Mesothelial cell of epicardium (in vitro differentiated cells): ENCODE measurements at regions not wholly inside any gene's neighbourhood (a gene's known extent, or its start where the extent isn't known, plus 50 kb on each side); places are given as distances from the start of the nearest gene placed in this dataset.

Experiments used
- DNase-seq, 2 experiments: peaks; one replicate each; pipeline ENCODE4 v3.0.0; 2021; ENCODE audit warnings: low spot score in 2 of 2; ENCODE audit not compliant: unreplicated experiment in 2 of 2
- H3K27ac Mint-ChIP-seq: 2 replicates; pipeline ENCODE4 v1.8.0; 2021; ENCODE audit warnings: mixed read lengths
- H3K27me3 Mint-ChIP-seq: 2 replicates; pipeline ENCODE4 v1.8.0; 2021; ENCODE audit warnings: low read depth, mixed read lengths
- H3K36me3 Mint-ChIP-seq: 2 replicates; pipeline ENCODE4 v1.8.0; 2021; ENCODE audit warnings: mixed read lengths
- H3K4me1 Mint-ChIP-seq: 2 replicates; pipeline ENCODE4 v1.8.0; 2021; ENCODE audit warnings: mixed read lengths
- H3K4me3 Mint-ChIP-seq: 2 replicates; pipeline ENCODE4 v1.8.0; 2021; ENCODE audit warnings: mild to moderate bottlenecking, moderate library complexity, mixed read lengths
- H3K9me3 Mint-ChIP-seq: 2 replicates; pipeline ENCODE4 v1.8.0; 2021; ENCODE audit warnings: mixed read lengths
- TF ChIP-seq, protein P1 (sequence below): fragments of 200-600 bp; sonication (generic); IDR thresholded peaks from one replicate; pipeline ENCODE4 v1.5.0; 2021; ENCODE audit warnings: antibody characterized with exemption; ENCODE audit not compliant: unreplicated experiment

DNA sequence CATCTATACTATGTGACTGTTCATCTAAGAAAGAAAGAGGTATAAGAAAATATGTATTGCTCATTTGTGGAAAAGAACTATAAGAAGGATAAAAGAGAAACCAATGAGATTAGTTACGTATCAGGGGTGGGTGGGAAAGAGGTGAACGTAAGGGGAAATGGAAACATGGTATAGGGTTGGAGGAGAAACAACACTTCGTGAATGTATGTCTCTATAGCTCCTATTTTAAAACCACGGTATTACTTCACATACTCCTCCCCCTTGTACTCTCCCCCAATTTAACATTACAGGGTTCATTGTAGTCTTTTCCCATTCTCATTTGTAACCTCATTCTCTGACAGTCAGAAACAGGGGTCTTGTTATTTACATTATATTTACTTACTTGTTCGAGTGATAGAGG is 120.4 kb downstream of the FOXG1 start:
- Mint-ChIP-seq H3K9me3 (peaks cover 5% of the 10 kb centered on the region), H3K27me3 (peaks cover 18% of the 10 kb centered on the region), H3K4me1 (no peaks in the 10 kb centered on the region), H3K27ac (no peak overlapping the region), H3K4me3 (no peak overlapping the region), H3K36me3 (no peaks in the 10 kb centered on the region)
- no peak for DNase-seq
- TF ChIP-seq, protein P1, sequence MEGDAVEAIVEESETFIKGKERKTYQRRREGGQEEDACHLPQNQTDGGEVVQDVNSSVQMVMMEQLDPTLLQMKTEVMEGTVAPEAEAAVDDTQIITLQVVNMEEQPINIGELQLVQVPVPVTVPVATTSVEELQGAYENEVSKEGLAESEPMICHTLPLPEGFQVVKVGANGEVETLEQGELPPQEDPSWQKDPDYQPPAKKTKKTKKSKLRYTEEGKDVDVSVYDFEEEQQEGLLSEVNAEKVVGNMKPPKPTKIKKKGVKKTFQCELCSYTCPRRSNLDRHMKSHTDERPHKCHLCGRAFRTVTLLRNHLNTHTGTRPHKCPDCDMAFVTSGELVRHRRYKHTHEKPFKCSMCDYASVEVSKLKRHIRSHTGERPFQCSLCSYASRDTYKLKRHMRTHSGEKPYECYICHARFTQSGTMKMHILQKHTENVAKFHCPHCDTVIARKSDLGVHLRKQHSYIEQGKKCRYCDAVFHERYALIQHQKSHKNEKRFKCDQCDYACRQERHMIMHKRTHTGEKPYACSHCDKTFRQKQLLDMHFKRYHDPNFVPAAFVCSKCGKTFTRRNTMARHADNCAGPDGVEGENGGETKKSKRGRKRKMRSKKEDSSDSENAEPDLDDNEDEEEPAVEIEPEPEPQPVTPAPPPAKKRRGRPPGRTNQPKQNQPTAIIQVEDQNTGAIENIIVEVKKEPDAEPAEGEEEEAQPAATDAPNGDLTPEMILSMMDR: no peak

- H3K4me3 Mint-ChIP-seq: no peak overlapping the region
- H3K36me3 Mint-ChIP-seq: no peaks in the 10 kb centered on the region
- TF ChIP-seq, protein P1: no peak
- H3K27ac Mint-ChIP-seq: no peak overlapping the region
- no peaks in the 10 kb centered on the region for H3K9me3 Mint-ChIP-seq
- no peaks in the 10 kb centered on the region for H3K4me1 Mint-ChIP-seq
- H3K27me3 Mint-ChIP-seq: no peaks in the 10 kb centered on the region
- DNase-seq: no peak
These were observed 128.8 kb downstream of the FOXG1 start for GRCh38 chr14:28895389-28895788.

- Mint-ChIP-seq H3K27ac (no peak overlapping the region), H3K4me1 (no peaks in the 10 kb centered on the region), H3K9me3 (no peaks in the 10 kb centered on the region), H3K27me3 (no peaks in the 10 kb centered on the region), H3K36me3 (no peaks in the 10 kb centered on the region), H3K4me3 (no peak overlapping the region)
- TF ChIP-seq, protein P1: no peak
- no peak for DNase-seq
These were observed 129.8 kb downstream of the FOXG1 start for GRCh38 chr14:28896337-28896736.

DNA sequence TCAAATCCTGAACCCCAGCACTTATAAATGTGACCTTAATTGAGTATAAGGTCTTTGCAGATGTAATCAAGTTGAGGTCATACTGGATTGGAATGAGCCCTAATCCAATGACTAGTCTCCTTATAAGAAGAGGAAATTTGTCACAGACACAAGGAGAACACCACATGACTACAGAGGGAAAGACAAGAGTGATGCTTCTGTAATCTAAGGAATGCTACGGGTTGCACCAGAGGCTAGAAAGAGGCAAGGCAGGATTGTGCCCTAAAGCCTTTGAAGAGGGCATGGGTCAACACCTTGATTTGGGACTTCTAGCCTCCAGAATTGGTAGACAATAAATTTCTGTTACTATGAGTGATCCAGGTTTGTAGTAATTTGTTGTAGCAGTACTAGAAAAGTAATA is 135.0 kb downstream of the FOXG1 start:
- Mint-ChIP-seq H3K4me1 (no peaks in the 10 kb centered on the region), H3K9me3 (no peaks in the 10 kb centered on the region), H3K4me3 (no peak overlapping the region), H3K27ac (no peak overlapping the region), H3K27me3 (peaks cover 3% of the 10 kb centered on the region), H3K36me3 (no peaks in the 10 kb centered on the region)
- DNase-seq: no peak
- TF ChIP-seq, protein P1: no peak

- Mint-ChIP-seq H3K36me3 (no peaks in the 10 kb centered on the region), H3K9me3 (no peaks in the 10 kb centered on the region), H3K4me3 (no peak overlapping the region), H3K27ac (no peak overlapping the region), H3K27me3 (peaks cover 3% of the 10 kb centered on the region), H3K4me1 (no peaks in the 10 kb centered on the region)
- no peak for DNase-seq
- TF ChIP-seq, protein P1: no peak
These were observed 136.3 kb downstream of the FOXG1 start for GRCh38 chr14:28902930-28903329.

DNA sequence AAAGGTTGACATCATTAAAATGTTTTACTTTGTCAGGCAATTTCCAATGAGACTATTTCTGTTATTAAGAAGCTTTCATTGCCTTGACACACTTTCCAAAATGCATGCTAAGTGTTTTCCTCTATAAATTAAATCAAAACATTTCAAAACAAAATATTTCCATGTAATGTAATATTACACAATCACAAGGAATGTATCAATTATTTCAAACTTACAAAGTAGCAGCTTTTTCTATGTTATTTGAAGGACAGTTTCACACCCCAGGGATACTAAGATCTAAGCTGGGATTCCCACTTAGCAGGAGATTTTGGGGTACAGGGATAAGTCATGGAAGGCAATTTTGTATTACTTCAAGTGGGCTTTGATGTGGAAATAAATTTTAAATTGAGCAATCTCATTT is 144.9 kb downstream of the FOXG1 start:
- Mint-ChIP-seq H3K27ac (no peak overlapping the region), H3K9me3 (no peaks in the 10 kb centered on the region), H3K27me3 (peaks cover 16% of the 10 kb centered on the region), H3K36me3 (no peaks in the 10 kb centered on the region), H3K4me1 (no peaks in the 10 kb centered on the region), H3K4me3 (no peak overlapping the region)
- no peak for DNase-seq
- TF ChIP-seq, protein P1: no peak
